ENCODE measurements at regions not wholly inside any gene's neighbourhood (a gene's known extent, or its start where the extent isn't known, plus 50 kb on each side); places are given as distances from the start of the nearest gene placed in this dataset.

- no peak for TF ChIP-seq CTCF (IDR thresholded peaks at IDR 0.05)
- no peak for TF ChIP-seq EP300 (IDR thresholded peaks at IDR 0.05)
These were observed 309.1 kb upstream of the CELF4 start for GRCh38 chr18:37874721-37875120.

All from sigmoid colon (tissue), 4 donors.